ENCODE measurements at regions not wholly inside any gene's neighbourhood (a gene's known extent, or its start where the extent isn't known, plus 50 kb on each side); places are given as distances from the start of the nearest gene placed in this dataset.

DNA sequence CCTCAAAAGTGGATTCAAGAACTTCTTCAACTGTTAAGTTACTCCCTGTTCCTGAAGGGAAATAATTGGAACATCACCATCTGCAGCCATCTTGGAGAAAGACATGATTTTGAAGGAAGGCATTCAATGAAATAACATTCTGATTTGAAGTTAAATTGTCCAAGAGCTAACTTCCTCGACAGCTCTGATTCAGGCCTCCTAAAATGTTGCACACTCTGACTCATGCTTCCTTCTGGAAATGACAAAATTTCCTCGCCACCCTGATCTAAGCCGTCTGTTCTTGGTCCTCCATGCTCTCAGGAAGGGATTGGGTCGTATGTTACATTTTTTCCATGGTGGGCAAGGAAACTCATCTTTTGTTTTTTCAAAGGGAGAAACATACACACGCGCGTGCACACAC is 496.9 kb upstream of the DIPK2B start:
- no peak for DNase-seq (ENCODE audit: low spot score)
- in situ Hi-C loops (cut with MboI; ENCODE audit: low pct_unique_long_range_greater_than_20kb, low sequenced_read_pairs, unreplicated experiment): no loop called here
- TF ChIP-seq, protein P1, sequence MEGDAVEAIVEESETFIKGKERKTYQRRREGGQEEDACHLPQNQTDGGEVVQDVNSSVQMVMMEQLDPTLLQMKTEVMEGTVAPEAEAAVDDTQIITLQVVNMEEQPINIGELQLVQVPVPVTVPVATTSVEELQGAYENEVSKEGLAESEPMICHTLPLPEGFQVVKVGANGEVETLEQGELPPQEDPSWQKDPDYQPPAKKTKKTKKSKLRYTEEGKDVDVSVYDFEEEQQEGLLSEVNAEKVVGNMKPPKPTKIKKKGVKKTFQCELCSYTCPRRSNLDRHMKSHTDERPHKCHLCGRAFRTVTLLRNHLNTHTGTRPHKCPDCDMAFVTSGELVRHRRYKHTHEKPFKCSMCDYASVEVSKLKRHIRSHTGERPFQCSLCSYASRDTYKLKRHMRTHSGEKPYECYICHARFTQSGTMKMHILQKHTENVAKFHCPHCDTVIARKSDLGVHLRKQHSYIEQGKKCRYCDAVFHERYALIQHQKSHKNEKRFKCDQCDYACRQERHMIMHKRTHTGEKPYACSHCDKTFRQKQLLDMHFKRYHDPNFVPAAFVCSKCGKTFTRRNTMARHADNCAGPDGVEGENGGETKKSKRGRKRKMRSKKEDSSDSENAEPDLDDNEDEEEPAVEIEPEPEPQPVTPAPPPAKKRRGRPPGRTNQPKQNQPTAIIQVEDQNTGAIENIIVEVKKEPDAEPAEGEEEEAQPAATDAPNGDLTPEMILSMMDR (IDR thresholded peaks at IDR 0.05; ENCODE audit: extremely low read depth, insufficient read depth, missing control alignments): no peak

GRCh38 chrX:45696736-45697135 is 496.1 kb upstream of the DIPK2B start:
- DNase-seq (ENCODE audit: low spot score): no peak
- TF ChIP-seq, protein P1 (IDR thresholded peaks at IDR 0.05; ENCODE audit: extremely low read depth, insufficient read depth, missing control alignments): no peak
- in situ Hi-C loops (cut with MboI; ENCODE audit: low pct_unique_long_range_greater_than_20kb, low sequenced_read_pairs, unreplicated experiment): no loop called here

GRCh38 chrX:45689971-45690370 is 489.3 kb upstream of the DIPK2B start:
- DNase-seq (ENCODE audit: low spot score): no peak
- TF ChIP-seq, protein P1 (IDR thresholded peaks at IDR 0.05; ENCODE audit: extremely low read depth, insufficient read depth, missing control alignments): no peak
- in situ Hi-C loops (cut with MboI; ENCODE audit: low pct_unique_long_range_greater_than_20kb, low sequenced_read_pairs, unreplicated experiment): no loop called here

GRCh38 chrX:45683914-45684313 is 483.2 kb upstream of the DIPK2B start:
- no peak for DNase-seq (ENCODE audit: low spot score)
- in situ Hi-C loops (cut with MboI; ENCODE audit: low pct_unique_long_range_greater_than_20kb, low sequenced_read_pairs, unreplicated experiment): no loop called here
- TF ChIP-seq, protein P1 (IDR thresholded peaks at IDR 0.05; ENCODE audit: extremely low read depth, insufficient read depth, missing control alignments): no peak

DNA sequence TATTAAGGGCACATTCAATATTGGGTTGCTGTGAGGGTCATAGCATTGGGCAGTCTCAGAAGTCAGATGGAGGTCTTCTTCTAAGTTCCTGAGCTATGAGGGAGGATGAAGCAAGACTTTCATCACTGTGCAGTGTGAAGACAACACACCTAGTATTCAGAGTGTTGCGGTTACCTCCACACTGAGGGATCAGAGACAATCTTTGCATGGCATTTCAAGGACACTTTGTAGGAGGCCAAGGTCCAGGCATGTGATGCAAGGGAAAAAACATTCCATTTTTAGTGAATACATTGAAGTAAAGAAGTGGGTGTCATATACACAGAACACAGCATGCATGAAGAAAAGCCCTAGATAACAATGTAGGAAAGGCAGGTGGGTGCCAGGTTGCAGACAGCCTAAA is 481.2 kb upstream of the DIPK2B start:
- in situ Hi-C loops (cut with MboI; ENCODE audit: low pct_unique_long_range_greater_than_20kb, low sequenced_read_pairs, unreplicated experiment): no loop called here

DNA sequence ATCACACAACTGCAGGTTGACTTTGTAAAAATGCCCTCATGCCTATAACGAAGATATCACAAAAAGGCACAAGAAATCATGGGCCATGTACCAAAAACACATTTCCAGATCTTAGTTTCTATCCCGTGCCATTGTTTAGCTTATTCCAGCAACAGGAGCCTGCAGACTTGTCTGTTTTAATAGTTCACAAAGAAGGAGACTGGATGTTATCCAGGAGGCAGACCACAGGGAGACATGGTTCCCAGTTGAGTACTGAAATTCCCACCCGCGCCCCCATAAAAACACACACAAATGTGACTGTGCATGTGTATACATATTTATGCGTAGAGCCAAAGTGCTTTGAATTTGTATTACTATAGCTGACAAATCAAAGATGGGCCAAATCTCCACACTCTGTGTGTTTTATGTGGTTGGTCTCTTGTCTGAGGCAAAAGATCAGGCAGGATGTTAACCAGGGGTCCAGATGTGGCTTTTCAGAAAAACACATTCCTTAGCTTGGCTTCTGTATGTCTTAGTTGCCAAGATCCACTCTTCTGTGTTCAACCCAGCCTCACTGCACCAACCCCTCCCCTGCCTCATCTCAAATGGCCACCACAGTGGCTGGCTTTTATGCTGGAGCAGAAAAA is 469.2 kb upstream of the DIPK2B start:
- TF ChIP-seq, protein P1 (IDR thresholded peaks at IDR 0.05; ENCODE audit: extremely low read depth, insufficient read depth, missing control alignments): no peak
- in situ Hi-C loops (cut with MboI; ENCODE audit: low pct_unique_long_range_greater_than_20kb, low sequenced_read_pairs, unreplicated experiment): no loop called here
- DNase-seq (ENCODE audit: low spot score): no peak

More for the DNA sequence above, 481.2 kb upstream of the DIPK2B start:
- no peak for DNase-seq (ENCODE audit: low spot score)
- TF ChIP-seq, protein P1 (IDR thresholded peaks at IDR 0.05; ENCODE audit: extremely low read depth, insufficient read depth, missing control alignments): no peak
